ENCODE measurements at regions not wholly inside any gene's neighbourhood (a gene's known extent, or its start where the extent isn't known, plus 50 kb on each side); places are given as distances from the start of the nearest gene placed in this dataset.

DNA sequence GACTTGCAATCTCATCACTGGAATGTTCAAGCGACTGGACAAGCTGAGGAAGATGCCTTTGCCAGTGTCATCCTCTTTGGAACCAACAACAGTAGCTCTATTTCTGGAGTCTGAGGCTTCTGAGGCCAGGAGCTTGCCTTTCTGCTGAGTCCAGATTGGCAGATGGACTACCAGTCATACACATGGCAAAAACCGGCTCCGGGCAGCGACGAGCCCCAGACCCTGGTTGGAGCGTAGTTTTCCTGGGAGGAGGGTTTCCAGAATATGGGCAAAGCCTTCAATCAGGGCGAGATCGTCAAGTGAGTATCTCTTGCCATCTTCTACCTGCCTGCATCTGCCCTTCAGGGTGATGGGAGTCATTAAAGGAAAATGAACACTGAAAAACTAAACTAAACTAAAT lies 807.9 kb downstream of the C4orf33 start:
- Histone ChIP-seq H3K9me3 (ENCODE audit: control insufficient read depth, insufficient read depth, low read depth, low read length) (no peaks in the 10 kb centered on the region), H3K36me3 (ENCODE audit: control insufficient read depth in 2 of 2, insufficient read depth in 1 of 2, low read length in 2 of 2) (no peaks in the 10 kb centered on the region), H3K4me3 (ENCODE audit: low read depth, low read length) (no peak overlapping the region), H3K27ac (ENCODE audit: extremely low read depth, low read depth, low read length) (no peak overlapping the region), H3K4me1 (ENCODE audit: control insufficient read depth, insufficient read depth, low read length) (no peaks in the 10 kb centered on the region)
- ChIA-PET POLR2A (no interaction called here), CTCF (no interaction called here)
- TF ChIP-seq ZNF404 (tag by site-specific recombination; IDR thresholded peaks at IDR 0.05): no peak
- no peak for TF ChIP-seq GLIS1 (tag by site-specific recombination; IDR thresholded peaks at IDR 0.05)
- TF ChIP-seq MEIS1 (CRISPR knock-in tag; IDR thresholded peaks at IDR 0.05; ENCODE audit: borderline replicate concordance): no peak
- no peak for TF ChIP-seq MZF1 (tag by site-specific recombination; IDR thresholded peaks at IDR 0.05; ENCODE audit: borderline replicate concordance)
- no peak for TF ChIP-seq SCRT1 (tag by site-specific recombination; IDR thresholded peaks at IDR 0.05; ENCODE audit: borderline replicate concordance)
- TF ChIP-seq, protein P1, sequence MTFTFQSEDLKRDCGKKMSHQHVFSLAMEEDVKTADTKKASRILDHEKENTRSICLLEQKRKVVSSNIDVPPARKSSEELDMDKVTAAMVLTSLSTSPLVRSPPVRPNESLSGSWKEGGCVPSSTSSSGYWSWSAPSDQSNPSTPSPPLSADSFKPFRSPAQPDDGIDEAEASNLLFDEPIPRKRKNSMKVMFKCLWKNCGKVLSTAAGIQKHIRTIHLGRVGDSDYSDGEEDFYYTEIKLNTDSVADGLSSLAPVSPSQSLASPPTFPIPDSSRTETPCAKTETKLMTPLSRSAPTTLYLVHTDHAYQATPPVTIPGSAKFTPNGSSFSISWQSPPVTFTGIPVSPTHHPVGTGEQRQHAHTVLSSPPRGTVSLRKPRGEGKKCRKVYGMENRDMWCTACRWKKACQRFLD (tag by site-specific recombination; IDR thresholded peaks at IDR 0.05): no peak
- TF ChIP-seq, protein P2, sequence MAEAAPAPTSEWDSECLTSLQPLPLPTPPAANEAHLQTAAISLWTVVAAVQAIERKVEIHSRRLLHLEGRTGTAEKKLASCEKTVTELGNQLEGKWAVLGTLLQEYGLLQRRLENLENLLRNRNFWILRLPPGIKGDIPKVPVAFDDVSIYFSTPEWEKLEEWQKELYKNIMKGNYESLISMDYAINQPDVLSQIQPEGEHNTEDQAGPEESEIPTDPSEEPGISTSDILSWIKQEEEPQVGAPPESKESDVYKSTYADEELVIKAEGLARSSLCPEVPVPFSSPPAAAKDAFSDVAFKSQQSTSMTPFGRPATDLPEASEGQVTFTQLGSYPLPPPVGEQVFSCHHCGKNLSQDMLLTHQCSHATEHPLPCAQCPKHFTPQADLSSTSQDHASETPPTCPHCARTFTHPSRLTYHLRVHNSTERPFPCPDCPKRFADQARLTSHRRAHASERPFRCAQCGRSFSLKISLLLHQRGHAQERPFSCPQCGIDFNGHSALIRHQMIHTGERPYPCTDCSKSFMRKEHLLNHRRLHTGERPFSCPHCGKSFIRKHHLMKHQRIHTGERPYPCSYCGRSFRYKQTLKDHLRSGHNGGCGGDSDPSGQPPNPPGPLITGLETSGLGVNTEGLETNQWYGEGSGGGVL (tag by site-specific recombination; IDR thresholded peaks at IDR 0.05): no peak
- no peak for TF ChIP-seq ZNF426 (tag by site-specific recombination; IDR thresholded peaks at IDR 0.05)
- TF ChIP-seq ZNF223 (tag by site-specific recombination; IDR thresholded peaks at IDR 0.05): no peak
- TF ChIP-seq, protein P3, sequence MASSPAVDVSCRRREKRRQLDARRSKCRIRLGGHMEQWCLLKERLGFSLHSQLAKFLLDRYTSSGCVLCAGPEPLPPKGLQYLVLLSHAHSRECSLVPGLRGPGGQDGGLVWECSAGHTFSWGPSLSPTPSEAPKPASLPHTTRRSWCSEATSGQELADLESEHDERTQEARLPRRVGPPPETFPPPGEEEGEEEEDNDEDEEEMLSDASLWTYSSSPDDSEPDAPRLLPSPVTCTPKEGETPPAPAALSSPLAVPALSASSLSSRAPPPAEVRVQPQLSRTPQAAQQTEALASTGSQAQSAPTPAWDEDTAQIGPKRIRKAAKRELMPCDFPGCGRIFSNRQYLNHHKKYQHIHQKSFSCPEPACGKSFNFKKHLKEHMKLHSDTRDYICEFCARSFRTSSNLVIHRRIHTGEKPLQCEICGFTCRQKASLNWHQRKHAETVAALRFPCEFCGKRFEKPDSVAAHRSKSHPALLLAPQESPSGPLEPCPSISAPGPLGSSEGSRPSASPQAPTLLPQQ (tag by site-specific recombination; IDR thresholded peaks at IDR 0.05): no peak
- TF ChIP-seq ZNF785 (tag by site-specific recombination; IDR thresholded peaks at IDR 0.05): no peak
- TF ChIP-seq, protein P4, sequence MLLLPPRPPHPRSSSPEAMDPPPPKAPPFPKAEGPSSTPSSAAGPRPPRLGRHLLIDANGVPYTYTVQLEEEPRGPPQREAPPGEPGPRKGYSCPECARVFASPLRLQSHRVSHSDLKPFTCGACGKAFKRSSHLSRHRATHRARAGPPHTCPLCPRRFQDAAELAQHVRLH (tag by site-specific recombination; IDR thresholded peaks at IDR 0.05): no peak
- TF ChIP-seq OVOL3 (tag by site-specific recombination; IDR thresholded peaks at IDR 0.05): no peak
- no peak for TF ChIP-seq ZNF146 (tag by site-specific recombination; IDR thresholded peaks at IDR 0.05)
- TF ChIP-seq, protein P5, sequence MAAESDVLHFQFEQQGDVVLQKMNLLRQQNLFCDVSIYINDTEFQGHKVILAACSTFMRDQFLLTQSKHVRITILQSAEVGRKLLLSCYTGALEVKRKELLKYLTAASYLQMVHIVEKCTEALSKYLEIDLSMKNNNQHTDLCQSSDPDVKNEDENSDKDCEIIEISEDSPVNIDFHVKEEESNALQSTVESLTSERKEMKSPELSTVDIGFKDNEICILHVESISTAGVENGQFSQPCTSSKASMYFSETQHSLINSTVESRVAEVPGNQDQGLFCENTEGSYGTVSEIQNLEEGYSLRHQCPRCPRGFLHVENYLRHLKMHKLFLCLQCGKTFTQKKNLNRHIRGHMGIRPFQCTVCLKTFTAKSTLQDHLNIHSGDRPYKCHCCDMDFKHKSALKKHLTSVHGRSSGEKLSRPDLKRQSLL (tag by site-specific recombination; IDR thresholded peaks at IDR 0.05): no peak
- TF ChIP-seq ZNF10 (tag by site-specific recombination; IDR thresholded peaks at IDR 0.05): no peak
- TF ChIP-seq ZNF423 (tag by site-specific recombination; IDR thresholded peaks at IDR 0.05): no peak
- no peak for TF ChIP-seq ZNF707 (tag by site-specific recombination; IDR thresholded peaks at IDR 0.05)
- no peak for TF ChIP-seq SALL2 (tag by site-specific recombination; IDR thresholded peaks at IDR 0.05; ENCODE audit: borderline replicate concordance)

DNA sequence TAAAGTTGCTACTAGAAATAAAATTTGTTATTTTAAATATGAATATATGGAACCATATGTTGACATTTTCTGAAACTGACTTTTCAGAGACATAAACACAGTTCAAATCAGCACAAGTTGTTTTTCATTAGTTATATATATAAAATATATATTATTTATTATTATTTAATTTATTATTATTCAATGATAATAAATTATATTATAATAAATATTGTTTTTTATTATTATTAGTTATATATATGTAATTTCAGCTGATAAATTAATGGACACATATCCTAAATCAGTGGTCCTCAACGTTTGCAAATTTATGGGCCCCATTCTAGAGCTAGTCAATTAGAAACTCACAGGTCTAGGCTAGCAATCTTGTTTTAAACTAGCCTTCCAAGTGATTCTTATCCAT lies 809.3 kb downstream of the C4orf33 start:
- POLR2A ChIA-PET: no interaction called here
- no peaks in the 10 kb centered on the region for H3K9me3 ChIP-seq (ENCODE audit: control insufficient read depth, insufficient read depth, low read depth, low read length)
- H3K36me3 ChIP-seq (ENCODE audit: control insufficient read depth in 2 of 2, insufficient read depth in 1 of 2, low read length in 2 of 2): no peaks in the 10 kb centered on the region
- no peak overlapping the region for H3K27ac ChIP-seq (ENCODE audit: extremely low read depth, low read depth, low read length)
- CTCF ChIA-PET: interaction anchor here (0.7 kb wide), 1 partner anchor 453 kb away, joined by 7 read pairs; no protein-coding TSS in a partner anchor
- no peaks in the 10 kb centered on the region for H3K4me1 ChIP-seq (ENCODE audit: control insufficient read depth, insufficient read depth, low read length)
- H3K4me3 ChIP-seq (ENCODE audit: low read depth, low read length): no peak overlapping the region
- TF ChIP-seq, protein P6, sequence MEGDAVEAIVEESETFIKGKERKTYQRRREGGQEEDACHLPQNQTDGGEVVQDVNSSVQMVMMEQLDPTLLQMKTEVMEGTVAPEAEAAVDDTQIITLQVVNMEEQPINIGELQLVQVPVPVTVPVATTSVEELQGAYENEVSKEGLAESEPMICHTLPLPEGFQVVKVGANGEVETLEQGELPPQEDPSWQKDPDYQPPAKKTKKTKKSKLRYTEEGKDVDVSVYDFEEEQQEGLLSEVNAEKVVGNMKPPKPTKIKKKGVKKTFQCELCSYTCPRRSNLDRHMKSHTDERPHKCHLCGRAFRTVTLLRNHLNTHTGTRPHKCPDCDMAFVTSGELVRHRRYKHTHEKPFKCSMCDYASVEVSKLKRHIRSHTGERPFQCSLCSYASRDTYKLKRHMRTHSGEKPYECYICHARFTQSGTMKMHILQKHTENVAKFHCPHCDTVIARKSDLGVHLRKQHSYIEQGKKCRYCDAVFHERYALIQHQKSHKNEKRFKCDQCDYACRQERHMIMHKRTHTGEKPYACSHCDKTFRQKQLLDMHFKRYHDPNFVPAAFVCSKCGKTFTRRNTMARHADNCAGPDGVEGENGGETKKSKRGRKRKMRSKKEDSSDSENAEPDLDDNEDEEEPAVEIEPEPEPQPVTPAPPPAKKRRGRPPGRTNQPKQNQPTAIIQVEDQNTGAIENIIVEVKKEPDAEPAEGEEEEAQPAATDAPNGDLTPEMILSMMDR (tag by site-specific recombination; IDR thresholded peaks at IDR 0.05): no peak
- TF ChIP-seq WT1 (tag by site-specific recombination; IDR thresholded peaks at IDR 0.05): no peak
- TF ChIP-seq ZNF610 (tag by site-specific recombination; IDR thresholded peaks at IDR 0.05; ENCODE audit: borderline replicate concordance): no peak
- no peak for TF ChIP-seq ZNF558 (tag by site-specific recombination; IDR thresholded peaks at IDR 0.05)
- TF ChIP-seq, protein P7, sequence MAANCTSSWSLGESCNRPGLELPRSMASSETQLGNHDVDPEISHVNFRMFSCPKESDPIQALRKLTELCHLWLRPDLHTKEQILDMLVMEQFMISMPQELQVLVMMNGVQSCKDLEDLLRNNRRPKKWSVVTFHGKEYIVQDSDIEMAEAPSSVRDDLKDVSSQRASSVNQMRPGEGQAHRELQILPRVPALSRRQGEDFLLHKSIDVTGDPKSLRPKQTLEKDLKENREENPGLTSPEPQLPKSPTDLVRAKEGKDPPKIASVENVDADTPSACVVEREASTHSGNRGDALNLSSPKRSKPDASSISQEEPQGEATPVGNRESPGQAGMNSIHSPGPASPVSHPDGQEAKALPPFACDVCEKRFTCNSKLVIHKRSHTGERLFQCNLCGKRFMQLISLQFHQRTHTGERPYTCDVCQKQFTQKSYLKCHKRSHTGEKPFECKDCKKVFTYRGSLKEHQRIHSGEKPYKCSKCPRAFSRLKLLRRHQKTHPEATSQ (tag by site-specific recombination; IDR thresholded peaks at IDR 0.05): no peak
- no peak for TF ChIP-seq GLI4 (tag by site-specific recombination; IDR thresholded peaks at IDR 0.05)
- TF ChIP-seq, protein P8, sequence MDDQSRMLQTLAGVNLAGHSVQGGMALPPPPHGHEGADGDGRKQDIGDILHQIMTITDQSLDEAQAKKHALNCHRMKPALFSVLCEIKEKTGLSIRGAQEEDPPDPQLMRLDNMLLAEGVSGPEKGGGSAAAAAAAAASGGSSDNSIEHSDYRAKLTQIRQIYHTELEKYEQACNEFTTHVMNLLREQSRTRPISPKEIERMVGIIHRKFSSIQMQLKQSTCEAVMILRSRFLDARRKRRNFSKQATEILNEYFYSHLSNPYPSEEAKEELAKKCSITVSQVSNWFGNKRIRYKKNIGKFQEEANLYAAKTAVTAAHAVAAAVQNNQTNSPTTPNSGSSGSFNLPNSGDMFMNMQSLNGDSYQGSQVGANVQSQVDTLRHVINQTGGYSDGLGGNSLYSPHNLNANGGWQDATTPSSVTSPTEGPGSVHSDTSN (CRISPR knock-in tag; IDR thresholded peaks at IDR 0.05): no peak
- no peak for TF ChIP-seq GLIS1 (tag by site-specific recombination; IDR thresholded peaks at IDR 0.05)

Data from HEK293 (cell line).